GM21619 (cell line): ENCODE measurements at regions not wholly inside any gene's neighbourhood (a gene's known extent, or its start where the extent isn't known, plus 50 kb on each side); places are given as distances from the start of the nearest gene placed in this dataset.

Experiments used
- ATAC-seq: cut with Tn5 transposase; IDR thresholded peaks from one replicate; pipeline ENCODE4 v1.9.1; 2021; ENCODE audit not compliant: unreplicated experiment

- ATAC-seq, result no peak
These were observed 73.4 kb downstream of the OR13A1 start for GRCh38 chr10:45241865-45242520.

GRCh38 chr10:45243261-45243660, 72.1 kb downstream of the OR13A1 start:
- ATAC-seq, result no peak

GRCh38 chr10:45246522-45246921, 68.9 kb downstream of the OR13A1 start:
- no peak for ATAC-seq

- ATAC-seq, result peak; percentile 74
These were observed 65.3 kb downstream of the OR13A1 start for GRCh38 chr10:45249978-45250693.

- peak; percentile 7 for ATAC-seq
These were observed 64.7 kb downstream of the OR13A1 start for GRCh38 chr10:45250694-45251075.
